ENCODE measurements at regions not wholly inside any gene's neighbourhood (a gene's known extent, or its start where the extent isn't known, plus 50 kb on each side); places are given as distances from the start of the nearest gene placed in this dataset.

DNA sequence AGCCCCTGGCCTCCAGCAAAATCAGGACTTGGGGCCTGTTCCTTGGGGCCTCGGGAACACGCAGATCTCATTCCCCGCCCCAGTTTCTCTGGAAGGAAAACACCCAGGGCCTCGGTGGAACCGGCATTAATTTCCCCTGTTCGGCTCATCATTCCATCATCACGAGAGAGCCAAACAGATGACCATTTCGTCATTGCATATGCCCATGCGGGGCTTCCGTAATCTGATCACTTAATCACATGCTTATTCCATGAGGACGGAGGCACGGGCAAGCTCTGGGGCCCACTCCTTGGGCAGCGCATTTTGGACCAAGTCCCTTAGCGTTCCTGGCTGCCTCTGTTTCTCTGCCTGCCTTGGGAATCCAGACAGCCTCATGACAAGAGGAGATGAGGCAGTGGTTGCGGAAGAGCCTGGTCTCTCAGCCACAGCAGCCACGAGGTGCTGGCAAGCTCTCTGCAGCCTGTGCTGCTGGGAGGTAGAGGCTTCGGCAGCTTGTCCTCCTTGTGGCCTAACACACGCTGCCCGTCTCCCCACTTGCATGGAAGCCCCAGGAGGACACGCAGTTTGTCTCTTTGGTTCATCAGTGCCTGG, 65.0 kb upstream of the IER5L start (continued):
- TF ChIP-seq PRDM4 (tag by site-specific recombination; IDR thresholded peaks at IDR 0.05) = no peak
- TF ChIP-seq PBX3 (CRISPR knock-in tag; IDR thresholded peaks at IDR 0.05) = no peak
- TF ChIP-seq, protein P1, sequence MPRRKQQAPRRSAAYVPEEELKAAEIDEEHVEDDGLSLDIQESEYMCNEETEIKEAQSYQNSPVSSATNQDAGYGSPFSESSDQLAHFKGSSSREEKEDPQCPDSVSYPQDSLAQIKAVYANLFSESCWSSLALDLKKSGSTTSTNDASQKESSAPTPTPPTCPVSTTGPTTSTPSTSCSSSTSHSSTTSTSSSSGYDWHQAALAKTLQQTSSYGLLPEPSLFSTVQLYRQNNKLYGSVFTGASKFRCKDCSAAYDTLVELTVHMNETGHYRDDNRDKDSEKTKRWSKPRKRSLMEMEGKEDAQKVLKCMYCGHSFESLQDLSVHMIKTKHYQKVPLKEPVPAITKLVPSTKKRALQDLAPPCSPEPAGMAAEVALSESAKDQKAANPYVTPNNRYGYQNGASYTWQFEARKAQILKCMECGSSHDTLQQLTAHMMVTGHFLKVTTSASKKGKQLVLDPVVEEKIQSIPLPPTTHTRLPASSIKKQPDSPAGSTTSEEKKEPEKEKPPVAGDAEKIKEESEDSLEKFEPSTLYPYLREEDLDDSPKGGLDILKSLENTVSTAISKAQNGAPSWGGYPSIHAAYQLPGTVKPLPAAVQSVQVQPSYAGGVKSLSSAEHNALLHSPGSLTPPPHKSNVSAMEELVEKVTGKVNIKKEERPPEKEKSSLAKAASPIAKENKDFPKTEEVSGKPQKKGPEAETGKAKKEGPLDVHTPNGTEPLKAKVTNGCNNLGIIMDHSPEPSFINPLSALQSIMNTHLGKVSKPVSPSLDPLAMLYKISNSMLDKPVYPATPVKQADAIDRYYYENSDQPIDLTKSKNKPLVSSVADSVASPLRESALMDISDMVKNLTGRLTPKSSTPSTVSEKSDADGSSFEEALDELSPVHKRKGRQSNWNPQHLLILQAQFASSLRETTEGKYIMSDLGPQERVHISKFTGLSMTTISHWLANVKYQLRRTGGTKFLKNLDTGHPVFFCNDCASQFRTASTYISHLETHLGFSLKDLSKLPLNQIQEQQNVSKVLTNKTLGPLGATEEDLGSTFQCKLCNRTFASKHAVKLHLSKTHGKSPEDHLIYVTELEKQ (tag by site-specific recombination; IDR thresholded peaks at IDR 0.05; ENCODE audit: borderline replicate concordance) = no peak
- TF ChIP-seq ZNF132 (tag by site-specific recombination; IDR thresholded peaks at IDR 0.05; ENCODE audit: borderline replicate concordance) = no peak
- TF ChIP-seq SCRT2 (tag by site-specific recombination; IDR thresholded peaks at IDR 0.05) = no peak

DNA sequence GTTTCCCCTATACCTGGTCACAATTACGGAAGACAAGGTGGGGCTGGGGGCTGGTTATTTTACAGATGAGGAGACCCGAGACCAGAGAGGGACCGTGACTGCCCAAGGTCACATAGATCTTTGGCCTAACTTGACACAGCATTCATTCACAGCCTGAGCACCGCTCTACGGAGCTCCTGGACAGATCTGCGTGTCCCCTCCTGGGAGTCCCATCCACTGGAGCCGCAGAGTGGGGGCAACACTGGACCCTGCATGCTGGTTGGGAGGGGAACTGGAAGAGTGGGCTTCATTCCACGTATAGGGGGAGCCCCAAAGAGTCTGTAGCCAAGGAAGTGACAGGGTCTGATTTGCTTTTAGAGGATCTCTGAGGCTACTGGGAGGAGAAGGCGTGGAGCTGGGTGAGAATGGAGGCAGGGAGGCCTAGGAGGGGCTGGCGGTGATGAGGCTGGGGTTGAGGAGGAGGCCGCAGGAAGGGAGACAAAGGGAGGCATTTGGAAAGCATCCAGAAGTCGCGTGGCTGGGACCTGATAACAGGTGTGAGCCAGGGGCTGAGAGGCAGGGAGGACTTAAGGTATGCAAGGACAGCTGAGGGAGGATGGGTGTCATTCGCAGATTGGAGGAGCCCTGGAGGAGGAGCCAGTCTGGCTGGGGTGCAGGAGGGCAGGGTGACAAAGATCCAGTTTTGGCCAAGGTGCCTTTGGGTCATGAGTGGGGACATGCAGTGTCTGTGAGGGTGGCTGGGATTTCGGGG, 64.3 kb upstream of the IER5L start:
- ChIA-PET CTCF (interaction anchor here (0.6 kb wide), 1 partner anchor 148 kb away, joined by 3 read pairs; no protein-coding TSS in a partner anchor), POLR2A (interaction anchor here (0.5 kb wide), 1 partner anchor 68 kb away, joined by 3 read pairs; no protein-coding TSS in a partner anchor)
- no peaks in the 10 kb centered on the region for H3K36me3 ChIP-seq (ENCODE audit: control insufficient read depth in 2 of 2, insufficient read depth in 1 of 2, low read length in 2 of 2)
- no peaks in the 10 kb centered on the region for H3K9me3 ChIP-seq (ENCODE audit: control insufficient read depth, insufficient read depth, low read depth, low read length)
- H3K27ac ChIP-seq (ENCODE audit: extremely low read depth, low read depth, low read length) = no peak overlapping the region
- no peaks in the 10 kb centered on the region for H3K4me1 ChIP-seq (ENCODE audit: control insufficient read depth, insufficient read depth, low read length)
- no peak overlapping the region for H3K4me3 ChIP-seq (ENCODE audit: low read depth, low read length)
- TF ChIP-seq GLIS1 (tag by site-specific recombination; IDR thresholded peaks at IDR 0.05) (no peak), ZNF354C (tag by site-specific recombination; IDR thresholded peaks at IDR 0.05; ENCODE audit: borderline replicate concordance, low read depth) (no peak), ZNF585B (tag by site-specific recombination; IDR thresholded peaks at IDR 0.05) (no peak), HOXD13 (CRISPR knock-in tag; IDR thresholded peaks at IDR 0.05; ENCODE audit: borderline replicate concordance) (no peak), ZNF837 (tag by site-specific recombination; IDR thresholded peaks at IDR 0.05) (no peak), ZNF639 (tag by site-specific recombination; IDR thresholded peaks at IDR 0.05) (no peak), SALL2 (tag by site-specific recombination; IDR thresholded peaks at IDR 0.05; ENCODE audit: borderline replicate concordance) (no peak), ATF2 (tag by site-specific recombination; IDR thresholded peaks at IDR 0.05; ENCODE audit: low read depth) (no peak), SP2 (tag by site-specific recombination; IDR thresholded peaks at IDR 0.05) (no peak), ZNF549 (tag by site-specific recombination; IDR thresholded peaks at IDR 0.05) (no peak), WT1 (tag by site-specific recombination; IDR thresholded peaks at IDR 0.05) (peak; percentile 73), ZNF423 (tag by site-specific recombination; IDR thresholded peaks at IDR 0.05) (no peak), ZNF548 (tag by site-specific recombination; IDR thresholded peaks at IDR 0.05) (no peak), TCF7L2 (IDR thresholded peaks at IDR 0.05; ENCODE audit: borderline replicate concordance, low read depth, low read length) (no peak), FEZF1 (tag by site-specific recombination; IDR thresholded peaks at IDR 0.05) (no peak), ZNF146 (tag by site-specific recombination; IDR thresholded peaks at IDR 0.05) (no peak), ZSCAN23 (tag by site-specific recombination; IDR thresholded peaks at IDR 0.05) (0 out of 2 replicates have a peak, but pooled peaks have one; percentile 13), ZNF571 (tag by site-specific recombination; IDR thresholded peaks at IDR 0.05) (no peak), ZNF350 (tag by site-specific recombination; IDR thresholded peaks at IDR 0.05) (no peak)
